HG03135 (cell line): ENCODE measurements at regions not wholly inside any gene's neighbourhood (a gene's known extent, or its start where the extent isn't known, plus 50 kb on each side); places are given as distances from the start of the nearest gene placed in this dataset.
"Not testable (repeated sequence)": the region's sequence is repeated elsewhere in the genome, so short reads cannot be mapped to it uniquely, and the experiment has no call there.

Experiments
- ATAC-seq: cut with Tn5 transposase; IDR thresholded peaks from one replicate; pipeline ENCODE4 v1.9.1; 2021; ENCODE audit warnings: mild to moderate bottlenecking, moderate library complexity; ENCODE audit not compliant: unreplicated experiment

DNA sequence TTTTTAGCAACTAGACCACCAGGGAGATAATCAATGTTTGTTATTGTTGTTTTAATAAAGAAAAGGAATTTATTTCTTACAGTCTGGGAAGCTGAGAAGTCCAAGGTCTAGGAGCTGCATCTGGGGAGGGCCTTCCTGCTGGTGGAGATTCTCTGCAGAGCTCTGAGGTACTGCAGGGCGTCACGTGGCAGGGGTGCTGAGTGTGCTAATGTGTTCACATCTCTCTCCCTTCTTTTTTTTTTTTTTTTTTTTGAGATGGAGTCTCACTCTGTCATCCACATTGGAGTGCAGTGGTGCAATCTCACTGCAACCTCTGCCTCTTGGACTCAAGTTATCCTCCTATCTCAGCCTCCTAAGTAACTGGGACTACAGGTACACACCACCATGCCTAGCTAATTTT lies 150.9 kb upstream of the TRIM24 start:
- no peak for ATAC-seq

DNA sequence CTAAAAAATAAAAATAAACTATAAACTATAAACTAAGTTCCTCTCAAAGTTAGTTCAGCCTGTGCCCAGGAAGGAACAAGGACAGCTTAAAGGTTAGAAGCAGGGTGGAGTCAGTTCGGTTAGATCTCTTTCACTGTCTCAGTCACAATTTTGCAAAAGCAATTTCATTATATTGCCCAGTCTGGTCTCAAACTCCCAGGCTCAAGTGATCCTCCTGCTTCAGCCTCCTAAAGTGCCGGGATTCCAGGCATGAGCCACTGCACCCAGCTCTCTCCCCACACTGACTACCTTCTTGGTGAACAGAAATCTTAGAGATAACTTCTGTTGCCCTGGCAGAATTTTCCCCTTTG lies 146.3 kb upstream of the TRIM24 start:
- no peak for ATAC-seq

DNA sequence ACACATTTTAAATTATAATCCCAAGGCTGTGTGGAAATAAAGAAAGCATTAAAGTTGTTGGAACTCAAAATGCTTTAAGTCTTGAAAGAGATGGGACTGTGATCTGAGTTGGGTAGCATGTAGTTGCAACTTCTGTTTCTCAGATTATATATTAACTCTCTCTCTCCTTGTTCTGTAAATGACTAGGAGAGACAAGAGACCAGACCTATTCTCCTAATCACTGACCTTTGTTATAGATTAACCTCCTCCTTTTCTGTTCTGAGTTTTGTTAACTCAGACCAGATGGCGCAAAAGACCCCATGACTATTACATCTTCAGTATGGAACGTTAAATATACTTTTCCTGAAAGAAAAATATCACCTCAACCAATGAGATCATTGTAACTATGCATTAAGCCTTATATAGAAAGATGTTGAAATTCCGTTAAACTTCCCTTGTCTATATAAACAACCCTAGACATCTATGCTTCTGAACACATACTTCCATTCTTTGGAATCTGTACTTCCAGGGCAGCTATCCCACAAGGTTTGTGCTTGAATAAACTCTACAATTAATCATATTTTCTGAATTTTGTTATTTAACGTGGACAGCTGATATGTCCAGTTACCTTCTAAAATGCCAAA lies 143.5 kb upstream of the TRIM24 start:
- peak; percentile 98 for ATAC-seq

DNA sequence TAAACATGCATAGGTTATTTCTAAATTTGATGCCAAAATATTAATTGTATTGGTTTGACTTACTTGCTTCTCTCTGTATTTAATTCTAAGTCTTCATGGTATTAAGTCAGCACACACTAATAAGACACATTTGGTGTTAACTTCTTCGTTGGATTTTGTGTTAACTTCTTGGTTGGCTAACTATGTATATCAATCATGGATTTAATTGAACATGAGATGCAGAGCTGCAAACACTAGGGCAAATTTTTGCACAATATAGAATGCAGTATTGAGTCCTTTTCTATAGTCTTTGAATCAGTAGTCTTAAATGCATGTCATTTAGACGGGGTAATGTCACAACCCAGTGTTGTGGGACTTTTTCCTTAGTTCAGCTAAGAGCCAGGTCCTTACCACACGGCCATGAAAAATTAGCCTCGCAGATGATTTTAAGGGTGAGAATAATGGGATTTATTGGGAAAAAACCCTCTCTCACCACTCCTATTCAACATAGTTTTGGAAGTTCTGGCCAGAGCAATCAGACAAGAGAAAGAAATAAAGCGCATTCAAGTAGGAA lies 142.9 kb upstream of the TRIM24 start:
- no peak for ATAC-seq

DNA sequence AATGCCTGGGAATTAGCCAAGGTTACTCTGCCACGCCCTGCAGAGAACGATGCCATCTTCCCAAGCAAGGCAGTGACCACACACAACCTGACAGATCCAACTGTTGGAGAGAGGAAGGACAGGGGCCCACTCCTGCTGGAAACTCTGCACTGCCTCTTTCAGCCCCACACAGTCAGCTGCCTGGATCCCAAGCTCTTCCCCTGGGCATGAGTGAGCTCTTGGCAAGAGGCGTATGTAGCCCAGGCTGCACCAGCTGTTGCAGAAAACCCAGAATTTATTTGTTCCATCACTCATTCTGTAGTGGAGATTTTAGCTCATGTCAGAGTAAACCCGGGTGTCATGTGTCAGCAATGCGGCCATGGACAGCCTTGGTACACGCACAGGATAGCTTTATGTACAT lies 135.1 kb upstream of the TRIM24 start:
- no peak for ATAC-seq

DNA sequence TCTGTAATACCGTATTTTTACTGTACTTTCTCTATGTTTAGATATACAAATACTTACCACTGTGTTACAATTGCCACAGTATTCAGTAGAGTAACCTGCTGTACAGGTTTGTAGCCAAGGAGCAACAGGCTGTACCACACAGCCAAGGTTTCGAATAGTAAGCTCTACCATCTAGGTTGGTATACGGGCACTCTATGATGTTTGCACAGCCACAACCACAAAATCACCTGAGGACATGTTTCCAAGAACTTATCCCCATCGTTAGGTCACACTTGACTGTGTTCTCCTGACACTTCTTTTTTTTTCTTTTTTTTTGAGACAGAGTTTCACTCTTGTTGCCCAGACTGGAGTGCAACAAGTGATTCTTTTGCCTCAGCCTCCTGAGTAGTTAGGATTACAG lies 134.6 kb upstream of the TRIM24 start:
- no peak for ATAC-seq

DNA sequence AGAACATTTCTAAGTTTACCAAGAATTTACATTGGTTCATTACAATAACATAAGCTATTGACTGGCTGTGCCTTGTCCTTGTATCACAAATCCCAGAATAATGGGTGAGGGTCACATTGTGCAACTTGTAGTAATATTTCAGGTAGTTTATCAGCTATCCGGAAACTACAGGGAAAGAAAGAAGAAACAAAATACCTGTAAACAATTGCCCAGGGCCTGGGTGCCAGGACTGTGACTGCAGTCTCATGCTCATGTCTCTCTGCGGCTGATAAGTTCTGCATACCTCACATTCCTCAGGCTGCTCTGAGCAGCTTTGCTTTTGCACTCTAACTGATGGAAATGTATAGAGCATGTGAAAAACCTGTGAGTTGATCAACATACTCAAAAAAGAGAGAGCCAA lies 131.8 kb upstream of the TRIM24 start:
- no peak for ATAC-seq

DNA sequence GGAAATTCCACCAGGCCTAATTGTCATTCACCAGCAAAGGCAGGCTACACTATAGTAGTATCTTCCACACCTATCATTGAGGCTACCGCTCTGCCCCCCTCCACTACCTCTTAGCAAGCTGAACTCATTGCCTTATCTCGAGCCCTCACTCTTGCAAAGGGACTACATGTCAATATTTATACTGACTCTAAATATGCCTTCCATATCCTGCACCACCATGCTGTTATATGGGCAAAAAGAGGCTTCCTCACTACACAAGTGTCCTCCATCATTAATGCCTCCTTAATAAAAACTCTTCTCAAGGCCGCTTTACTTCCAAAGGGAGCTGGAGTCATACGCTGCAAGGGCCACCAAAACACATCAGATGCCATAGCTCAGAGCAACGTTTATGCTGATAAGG lies 127.2 kb upstream of the TRIM24 start:
- not testable (repeated sequence) for ATAC-seq

DNA sequence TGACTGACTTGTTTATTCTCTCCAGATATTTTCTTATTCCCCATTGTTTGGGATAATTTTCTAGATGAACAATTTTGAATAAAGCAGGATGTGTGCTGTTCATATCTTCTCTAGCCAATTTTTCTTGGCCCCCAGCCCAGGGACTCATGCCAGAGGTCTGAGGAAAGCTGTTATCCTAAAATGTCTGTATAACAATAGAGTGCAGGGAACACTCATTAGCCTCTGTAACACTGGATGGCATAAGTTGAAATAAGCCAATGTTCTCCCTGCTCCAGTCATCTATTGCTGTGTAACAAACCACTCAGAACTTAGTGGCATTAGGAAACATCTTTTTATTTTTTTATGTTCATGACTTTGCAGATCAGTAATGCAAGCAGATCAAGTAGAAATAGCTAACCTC lies 121.7 kb upstream of the TRIM24 start:
- ATAC-seq: no peak

DNA sequence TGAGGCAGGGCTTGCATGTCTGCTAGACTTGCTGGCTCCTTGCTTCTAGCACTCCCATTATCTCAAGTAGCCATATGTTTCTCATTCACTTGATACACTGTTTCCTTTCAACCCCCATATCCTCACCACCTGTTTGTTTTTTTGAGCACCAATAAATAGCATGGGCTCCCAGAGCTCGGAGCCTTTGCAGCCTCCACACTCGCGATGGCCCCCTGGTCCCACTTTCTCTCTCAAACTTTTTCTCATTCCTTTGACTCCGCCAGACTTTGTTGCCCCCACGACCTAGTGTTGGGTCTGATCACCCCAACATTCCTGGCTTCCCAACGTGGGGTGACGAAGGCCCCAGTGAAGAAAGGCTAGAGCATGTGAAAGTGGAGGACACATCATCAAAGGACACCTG lies 120.8 kb upstream of the TRIM24 start:
- ATAC-seq: not testable (repeated sequence)

DNA sequence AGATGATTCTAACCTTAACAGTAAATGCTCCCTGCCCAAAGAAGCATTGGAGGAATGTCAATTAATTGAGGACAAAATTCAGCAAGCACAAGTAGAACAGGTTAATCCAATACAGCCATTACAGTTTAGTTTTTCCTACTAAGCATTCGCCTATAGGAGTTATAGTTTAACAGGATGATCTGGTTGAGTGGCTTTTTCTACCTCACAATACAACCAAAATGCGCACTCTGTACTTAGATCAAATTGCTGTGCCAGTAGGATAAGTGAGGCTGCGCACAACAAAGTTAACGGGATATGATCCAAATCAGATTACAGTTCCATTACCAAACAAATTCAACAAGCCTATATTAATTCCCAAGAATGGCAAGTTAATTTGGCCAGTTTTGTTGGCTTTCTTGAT lies 117.1 kb upstream of the TRIM24 start:
- ATAC-seq: no peak

DNA sequence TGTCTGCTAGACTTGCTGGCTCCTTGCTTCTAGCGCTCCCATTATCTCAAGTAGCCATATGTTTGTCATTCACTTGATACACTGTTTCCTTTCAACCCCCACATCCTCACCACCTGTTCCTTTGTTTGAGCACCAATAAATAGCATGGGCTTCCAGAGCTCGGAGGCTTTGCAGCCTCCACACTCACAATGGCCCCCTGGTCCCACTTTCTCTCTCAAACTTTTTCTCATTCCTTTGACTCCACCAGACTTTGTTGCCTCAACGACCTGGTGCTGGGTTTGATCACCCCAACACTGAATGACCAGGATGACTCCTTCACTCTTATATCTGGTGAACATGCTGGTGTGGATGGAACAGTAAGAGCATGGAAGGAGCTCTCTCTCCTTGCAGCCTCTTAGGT lies 114.5 kb upstream of the TRIM24 start:
- no peak for ATAC-seq

DNA sequence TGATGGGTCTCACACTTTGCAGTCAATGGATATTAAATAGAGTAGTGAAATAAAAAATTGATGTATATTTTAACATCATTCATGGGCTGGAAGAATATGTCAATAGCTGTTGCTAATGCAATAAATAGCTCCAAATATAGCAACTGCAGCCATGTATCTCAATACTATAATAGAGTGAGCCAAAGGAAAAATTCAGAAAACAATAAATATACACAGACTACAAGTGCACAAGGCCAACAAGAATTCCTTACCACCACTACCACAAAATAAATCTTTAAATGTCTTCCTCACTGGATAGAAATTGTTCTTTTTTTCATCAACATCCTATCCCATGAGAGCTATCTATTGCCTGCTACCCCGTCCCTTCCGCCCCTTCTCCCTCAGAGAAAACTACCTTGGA lies 113.1 kb upstream of the TRIM24 start:
- ATAC-seq: no peak

DNA sequence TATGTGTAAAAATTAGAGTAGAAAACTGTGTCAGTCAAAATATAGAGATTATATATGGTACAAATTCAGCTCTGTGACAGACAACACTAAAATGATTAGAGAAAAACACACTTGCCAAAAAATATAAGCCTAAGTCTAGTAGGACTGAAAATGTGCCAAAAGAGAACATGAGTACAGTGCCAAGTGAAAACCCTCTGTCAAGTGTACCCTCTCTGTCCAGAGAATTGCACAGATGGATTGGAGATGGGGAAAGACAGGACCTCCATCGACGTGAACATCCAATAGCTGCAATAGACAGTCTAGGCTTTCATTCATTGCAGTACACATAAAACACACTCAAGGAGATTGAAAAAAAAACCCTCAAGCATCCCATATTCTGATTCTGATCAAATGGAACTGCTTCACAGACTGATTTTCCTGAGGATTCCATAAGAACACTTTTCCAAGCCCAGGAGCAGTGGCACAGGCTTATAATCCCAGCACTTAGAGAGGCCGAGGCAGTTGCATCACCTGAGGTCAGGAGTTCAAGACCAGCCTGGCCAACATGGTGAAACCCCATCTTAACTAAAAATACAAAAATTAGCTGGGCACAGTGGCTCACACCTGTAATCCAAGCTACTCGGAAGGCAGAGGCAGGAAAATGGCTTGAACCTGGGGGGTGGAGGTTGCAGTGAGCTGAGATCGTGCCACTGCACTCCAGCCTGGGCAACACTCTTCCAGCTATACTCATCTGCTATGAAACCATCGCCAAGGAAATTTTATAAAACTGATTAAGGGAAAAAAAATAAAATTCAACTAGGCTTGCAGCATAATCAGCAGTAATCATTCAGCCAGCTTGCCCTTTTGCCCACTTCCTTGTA lies 110.0 kb upstream of the TRIM24 start:
- ATAC-seq: no peak

DNA sequence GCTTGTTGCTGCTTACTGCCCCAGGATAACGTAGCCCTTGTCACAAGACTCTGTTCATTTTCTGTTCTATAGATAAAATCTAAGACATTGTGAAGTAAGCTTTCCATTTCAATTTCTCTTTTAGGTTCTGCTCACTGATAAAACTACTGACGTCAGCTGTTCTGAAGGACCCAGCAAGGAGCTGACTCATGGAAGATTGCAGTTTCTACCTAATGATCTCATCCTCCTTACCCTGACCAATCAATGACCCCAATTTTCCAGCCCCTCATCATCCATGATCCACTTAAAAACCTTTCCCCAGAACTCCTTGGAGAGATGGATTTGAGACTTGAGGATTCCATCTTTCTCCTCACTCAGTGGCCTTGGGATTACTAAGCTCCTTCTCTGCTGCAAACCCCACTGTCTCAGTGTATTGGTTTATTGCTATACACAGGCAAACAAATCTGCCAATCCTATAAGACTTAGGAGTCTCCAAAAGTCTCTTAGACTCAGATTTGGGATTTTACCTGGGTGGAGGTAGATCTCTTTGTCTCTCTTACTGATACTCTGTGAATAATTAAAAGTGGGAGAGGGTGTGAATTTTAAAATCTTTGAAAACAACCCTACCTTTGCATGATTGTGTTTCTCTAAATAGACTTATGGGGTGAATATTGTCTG lies 109.2 kb upstream of the TRIM24 start:
- ATAC-seq: no peak

DNA sequence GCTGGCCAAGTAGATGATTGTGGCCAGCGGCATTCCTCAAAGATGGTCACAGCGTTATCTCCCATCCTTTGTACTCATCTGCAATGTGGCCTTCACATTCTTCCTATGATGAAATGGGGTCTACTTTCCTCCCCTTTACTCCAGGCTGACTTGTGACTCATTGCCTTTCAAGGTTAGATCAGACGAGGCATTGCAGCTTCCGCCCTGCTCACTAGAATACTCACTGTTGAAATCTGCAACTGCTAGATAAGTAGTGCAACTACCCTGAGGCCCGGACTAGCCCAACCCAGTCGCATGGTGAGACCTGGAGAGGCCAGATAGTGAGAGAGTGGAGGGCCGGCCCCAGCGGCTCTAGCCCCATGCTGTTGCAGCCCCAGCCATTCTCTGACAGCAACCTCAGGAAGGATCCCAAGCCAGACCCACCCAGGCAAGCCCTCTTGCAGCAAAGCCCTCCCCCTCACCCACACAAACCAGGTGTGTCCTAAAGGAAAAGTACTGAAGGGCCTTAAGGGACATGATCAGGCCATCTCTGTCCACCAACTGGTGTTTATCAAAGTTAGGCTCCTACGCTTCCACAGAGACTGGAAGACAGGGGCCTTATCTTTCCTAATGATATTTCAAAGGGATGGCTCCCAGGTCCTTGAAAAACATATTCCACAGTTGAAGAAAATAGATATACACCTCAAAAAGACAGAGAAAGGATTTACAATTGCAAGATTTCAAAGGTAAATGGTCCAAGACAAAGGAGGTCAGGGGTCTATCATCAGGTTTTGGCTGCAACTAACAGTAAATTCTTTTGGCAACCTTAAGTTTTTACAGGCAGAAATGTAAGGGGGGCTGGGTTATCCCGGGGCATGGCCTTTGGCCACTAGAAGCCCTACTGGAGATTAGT lies 107.2 kb upstream of the TRIM24 start:
- ATAC-seq: no peak

DNA sequence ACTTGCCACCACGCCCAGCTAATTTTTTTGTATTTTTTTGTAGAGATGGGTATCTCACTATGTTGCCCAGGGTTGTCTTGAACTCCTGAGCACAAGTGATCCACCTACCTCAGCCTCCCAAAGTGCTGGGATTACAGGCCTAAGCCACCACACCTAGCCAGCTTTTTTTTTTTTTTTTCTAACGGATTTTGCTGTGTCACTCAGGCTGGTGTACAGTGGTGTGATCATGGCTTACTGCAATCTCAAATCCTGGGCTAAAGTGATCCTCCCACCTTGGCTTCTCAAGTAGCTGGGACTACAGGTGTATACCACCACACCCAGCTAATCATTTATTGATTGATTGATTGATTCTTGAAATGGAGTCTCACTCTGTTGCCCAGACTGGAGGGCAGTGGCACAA lies 106.0 kb upstream of the TRIM24 start:
- ATAC-seq: no peak

DNA sequence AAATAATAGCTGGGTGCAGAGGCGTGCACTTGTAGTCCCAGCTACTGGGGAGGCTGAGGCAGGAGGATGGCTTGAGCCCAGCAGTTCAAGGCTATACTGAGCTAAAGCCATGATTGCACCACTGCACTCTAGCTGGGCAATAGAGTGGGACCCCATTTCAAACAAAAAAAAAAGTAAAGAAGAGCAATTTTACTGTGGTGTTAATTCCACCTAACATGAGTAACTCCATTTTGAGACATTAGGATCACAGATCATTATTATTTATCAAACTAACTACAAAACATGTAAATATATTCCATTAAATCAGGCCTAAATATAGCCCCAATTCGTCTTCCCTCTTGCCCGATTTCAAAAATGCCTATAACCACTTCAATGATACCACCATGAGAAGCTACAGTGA lies 104.8 kb upstream of the TRIM24 start:
- no peak for ATAC-seq

DNA sequence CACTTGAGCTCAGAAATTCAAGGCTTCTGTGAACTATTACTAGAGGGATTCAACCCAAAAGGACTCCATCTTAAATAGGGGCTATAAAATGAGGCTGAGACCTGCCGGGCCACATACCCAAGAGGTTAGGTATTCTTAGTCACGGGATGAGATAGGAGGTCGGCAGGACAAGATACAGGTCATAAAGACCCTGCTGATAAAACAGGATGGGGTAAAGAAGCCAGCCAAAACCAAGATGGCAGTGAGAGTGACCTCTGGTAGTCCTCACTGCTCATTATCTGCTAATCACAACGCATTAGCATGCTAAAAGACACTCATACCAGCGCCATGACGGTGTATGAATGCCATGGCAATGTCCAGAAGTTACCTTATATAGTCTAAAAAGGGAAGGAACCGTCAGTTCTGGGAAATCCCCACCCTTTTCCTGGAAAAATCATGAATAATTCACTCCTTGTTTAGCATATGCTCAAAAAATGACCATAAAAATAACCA lies 101.2 kb upstream of the TRIM24 start:
- ATAC-seq: no peak

DNA sequence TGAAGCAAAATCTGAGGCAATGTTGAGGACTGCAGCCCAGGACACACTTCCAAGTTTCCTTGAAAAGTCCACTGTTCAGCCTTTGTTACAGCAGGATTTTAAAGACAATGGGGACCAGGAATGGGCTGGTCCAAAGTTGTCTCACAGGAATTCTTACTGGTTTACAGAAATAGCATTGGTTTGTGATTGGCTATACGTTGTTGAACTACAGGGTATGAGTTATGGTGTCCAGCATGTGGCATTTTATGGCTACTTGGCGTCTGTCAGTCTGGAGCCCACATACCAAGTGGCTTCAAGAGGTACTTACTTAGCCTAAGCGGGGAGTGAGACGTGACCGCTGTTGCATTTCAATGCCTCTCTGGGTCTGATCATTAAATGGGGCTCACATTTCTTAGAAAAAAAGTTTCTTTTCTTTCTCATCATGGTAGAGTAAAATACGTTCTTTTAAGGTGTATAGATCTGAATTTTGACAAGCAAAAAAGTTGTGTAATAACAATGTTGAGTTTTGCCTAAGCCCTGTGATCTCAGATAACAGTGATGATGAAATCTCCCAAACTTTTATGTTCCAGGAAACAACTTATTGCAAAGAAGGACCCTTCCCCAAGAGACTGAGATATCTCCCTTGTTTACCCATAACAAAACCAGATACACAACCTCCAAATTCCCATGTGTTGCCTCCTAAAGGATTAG lies 100.0 kb upstream of the TRIM24 start:
- ATAC-seq: no peak
